BE2C (cell line): ENCODE measurements at regions not wholly inside any gene's neighbourhood (a gene's known extent, or its start where the extent isn't known, plus 50 kb on each side); places are given as distances from the start of the nearest gene placed in this dataset.

ENCODE experiments used
- DNase-seq: peaks from one replicate; pipeline ENCODE4 v3.0.0-alpha.2; 2020
- H3K27me3 ChIP-seq: fragments of 250-450 bp; sonication (Bioruptor Pico); 2 replicates; pipeline ENCODE4 v1.5.1; 2020; ENCODE audit warnings: mild to moderate bottlenecking
- H3K36me3 ChIP-seq: fragments of 250-450 bp; sonication (Bioruptor Pico); 2 replicates; pipeline ENCODE4 v1.5.1; 2020; ENCODE audit warnings: mild to moderate bottlenecking
- H3K4me1 ChIP-seq: fragments of 250-450 bp; sonication (Bioruptor Pico); 2 replicates; pipeline ENCODE4 v1.5.1; 2020
- H3K4me3 ChIP-seq: 2 replicates; pipeline ENCODE4 v1.5.1; 2011; ENCODE audit warnings: low read depth, low read length
- H3K9me3 ChIP-seq: fragments of 250-450 bp; sonication (Bioruptor Pico); 2 replicates; pipeline ENCODE4 v1.5.1; 2020
- CTCF ChIP-seq: IDR thresholded peaks from 2 replicates; pipeline ENCODE4 v1.5.1; 2012; ENCODE audit warnings: mild to moderate bottlenecking, low read depth, low read length

GRCh38 chr20:5447188-5447587 is 130.4 kb upstream of the PROKR2 start:
- no peaks in the 10 kb centered on the region; the same call in 1 of the 2 replicates for H3K27me3 ChIP-seq
- H3K9me3 ChIP-seq = no peaks in the 10 kb centered on the region
- H3K4me3 ChIP-seq = no peak overlapping the region
- DNase-seq = no peak
- no peak for TF ChIP-seq CTCF
- no peaks in the 10 kb centered on the region for H3K4me1 ChIP-seq
- H3K36me3 ChIP-seq = no peaks in the 10 kb centered on the region

- peaks cover 4% of the 10 kb centered on the region for H3K27me3 ChIP-seq
- no peak overlapping the region for H3K4me3 ChIP-seq
- no peak for TF ChIP-seq CTCF
- H3K36me3 ChIP-seq = no peaks in the 10 kb centered on the region
- no peaks in the 10 kb centered on the region for H3K4me1 ChIP-seq
- H3K9me3 ChIP-seq = no peaks in the 10 kb centered on the region
- no peak for DNase-seq
These were observed 128.9 kb upstream of the PROKR2 start for GRCh38 chr20:5445611-5446010.

GRCh38 chr20:5442101-5442500 is 125.3 kb upstream of the PROKR2 start:
- TF ChIP-seq CTCF = no peak
- Histone ChIP-seq H3K4me1 (no peaks in the 10 kb centered on the region), H3K36me3 (no peaks in the 10 kb centered on the region), H3K9me3 (no peaks in the 10 kb centered on the region), H3K4me3 (no peak overlapping the region), H3K27me3 (peaks cover 4% of the 10 kb centered on the region)
- DNase-seq = no peak

- Histone ChIP-seq H3K27me3 (peaks cover 4% of the 10 kb centered on the region; the same call in 1 of the 2 replicates), H3K4me1 (no peaks in the 10 kb centered on the region), H3K36me3 (no peaks in the 10 kb centered on the region), H3K9me3 (no peaks in the 10 kb centered on the region), H3K4me3 (no peak overlapping the region)
- no peak for TF ChIP-seq CTCF
- DNase-seq = no peak
These were observed 117.4 kb upstream of the PROKR2 start for GRCh38 chr20:5434116-5434515.

GRCh38 chr20:5433352-5433751 is 116.6 kb upstream of the PROKR2 start:
- Histone ChIP-seq H3K9me3 (no peaks in the 10 kb centered on the region), H3K4me3 (no peak overlapping the region), H3K36me3 (no peaks in the 10 kb centered on the region), H3K4me1 (no peaks in the 10 kb centered on the region), H3K27me3 (peaks cover 4% of the 10 kb centered on the region; the same call in 1 of the 2 replicates)
- DNase-seq = no peak
- TF ChIP-seq CTCF = no peak

GRCh38 chr20:5432030-5432429 is 115.3 kb upstream of the PROKR2 start:
- Histone ChIP-seq H3K4me1 (no peaks in the 10 kb centered on the region), H3K9me3 (no peaks in the 10 kb centered on the region), H3K4me3 (no peak overlapping the region), H3K36me3 (no peaks in the 10 kb centered on the region), H3K27me3 (peaks cover 4% of the 10 kb centered on the region; the same call in 1 of the 2 replicates)
- no peak for TF ChIP-seq CTCF
- no peak for DNase-seq
